Left ventricle myocardium inferior (tissue), 1 donor: ENCODE measurements at regions not wholly inside any gene's neighbourhood (a gene's known extent, or its start where the extent isn't known, plus 50 kb on each side); places are given as distances from the start of the nearest gene placed in this dataset.
"Not testable (repeated sequence)": the region's sequence is repeated elsewhere in the genome, so short reads cannot be mapped to it uniquely, and the experiment has no call there.

ENCODE experiments used
- DNase-seq: peaks from one replicate; pipeline ENCODE4 v3.0.0-alpha.2; 2020
- H3K27ac ChIP-seq: fragments of 200-600 bp; replicated peaks from 2 replicates; pipeline ENCODE4 v1.8.0; 2021
- H3K27me3 ChIP-seq: fragments of 200-600 bp; 2 replicates; pipeline ENCODE4 v1.8.0; 2021; ENCODE audit warnings: low read depth
- H3K36me3 ChIP-seq: fragments of 200-600 bp; 2 replicates; pipeline ENCODE4 v1.8.0; 2021
- H3K4me1 ChIP-seq: fragments of 200-600 bp; 2 replicates; pipeline ENCODE4 v1.8.0; 2021
- H3K4me3 ChIP-seq: fragments of 200-600 bp; 2 replicates; pipeline ENCODE4 v1.8.0; 2021; ENCODE audit warnings: mild to moderate bottlenecking, moderate library complexity
- H3K9me3 ChIP-seq: fragments of 200-600 bp; replicated peaks from 2 replicates; pipeline ENCODE4 v1.8.0; 2021
- intact Hi-C: fragments of 100-400 bp; cut with micrococcal nuclease; formaldehyde crosslinking; loops from one replicate; pipeline ENCODE4 v1.11.0; 2022
- TF ChIP-seq, protein P1 (sequence below): fragments of 200-600 bp; IDR thresholded peaks from 2 replicates; pipeline ENCODE4 v1.8.0; 2021; ENCODE audit warnings: antibody characterized with exemption, mild to moderate bottlenecking, borderline replicate concordance
- donor health status: DM: no; HTN: yes; CAD: no; lungs with severe emphysema.

DNA sequence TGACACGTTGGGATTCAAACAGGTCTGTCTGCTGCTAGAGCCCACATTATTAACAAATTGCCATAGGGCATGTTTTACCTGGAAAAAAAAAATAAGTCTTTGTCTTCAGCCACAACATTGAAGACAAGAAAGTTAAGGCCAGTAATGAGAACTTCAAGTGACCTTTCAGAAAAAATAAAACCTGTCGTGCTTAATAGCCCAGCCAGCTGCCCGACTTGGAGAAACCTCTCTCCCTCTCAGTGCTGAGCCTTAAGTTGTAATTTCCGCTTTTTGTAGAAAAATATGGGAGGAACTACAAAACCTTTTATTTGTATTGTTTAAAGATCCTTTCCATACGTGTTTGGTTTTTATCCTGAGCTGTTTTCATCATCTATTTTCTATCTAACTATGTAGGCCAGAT lies 454.3 kb upstream of the SLITRK6 start:
- H3K27me3 ChIP-seq, H3K27ac ChIP-seq, H3K4me3 ChIP-seq, H3K4me1 ChIP-seq, DNase-seq, H3K9me3 ChIP-seq, H3K36me3 ChIP-seq, intact Hi-C loops: not testable (repeated sequence)

DNA sequence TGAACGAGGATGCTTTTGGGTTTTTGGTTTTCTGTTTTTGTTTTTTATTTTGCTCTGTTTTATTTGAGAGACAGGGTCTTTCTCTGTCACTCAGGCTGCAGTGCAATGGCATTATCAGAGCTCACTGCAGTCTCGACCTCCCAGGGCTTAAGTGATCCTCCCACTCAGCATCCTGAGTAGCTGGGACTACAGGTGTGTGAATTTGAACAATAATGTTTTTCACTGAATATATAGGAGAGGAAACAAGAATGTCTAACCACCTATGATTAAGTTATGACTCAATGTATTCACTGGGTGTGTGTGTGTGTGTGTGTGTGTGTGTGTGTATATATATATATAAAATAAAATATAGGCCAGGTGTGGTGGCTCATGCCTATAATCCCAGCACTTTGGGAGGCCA lies 456.6 kb upstream of the SLITRK6 start:
- H3K4me1 ChIP-seq, H3K27ac ChIP-seq, H3K27me3 ChIP-seq, H3K4me3 ChIP-seq, H3K36me3 ChIP-seq, DNase-seq, H3K9me3 ChIP-seq, intact Hi-C loops: not testable (repeated sequence)

DNA sequence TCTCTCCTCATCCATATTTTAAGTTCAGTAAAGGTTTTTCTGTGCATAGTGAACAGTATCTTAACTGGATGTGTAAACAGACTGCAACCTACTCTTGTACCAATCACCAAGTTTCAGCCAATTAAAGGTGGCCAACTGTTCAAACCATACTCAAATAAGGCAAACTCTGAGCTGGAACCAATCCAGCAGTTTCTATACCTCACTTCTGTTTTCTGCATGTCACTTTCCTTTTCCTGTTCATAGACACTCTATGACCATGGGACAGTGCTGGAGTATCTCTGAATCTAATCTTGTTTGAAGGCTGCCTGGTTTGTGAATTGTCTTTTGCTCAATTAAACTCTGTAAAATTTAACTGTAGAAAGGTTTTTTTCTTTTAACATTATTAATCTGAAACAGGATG lies 470.3 kb upstream of the SLITRK6 start:
- Histone ChIP-seq H3K4me3 (no peak overlapping the region), H3K36me3 (no peaks in the 10 kb centered on the region), H3K4me1 (no peaks in the 10 kb centered on the region), H3K9me3 (peaks cover 1% of the 10 kb centered on the region), H3K27me3 (no peaks in the 10 kb centered on the region), H3K27ac (no peak overlapping the region)
- intact Hi-C loops = no loop called here
- DNase-seq = no peak
- TF ChIP-seq, protein P1, sequence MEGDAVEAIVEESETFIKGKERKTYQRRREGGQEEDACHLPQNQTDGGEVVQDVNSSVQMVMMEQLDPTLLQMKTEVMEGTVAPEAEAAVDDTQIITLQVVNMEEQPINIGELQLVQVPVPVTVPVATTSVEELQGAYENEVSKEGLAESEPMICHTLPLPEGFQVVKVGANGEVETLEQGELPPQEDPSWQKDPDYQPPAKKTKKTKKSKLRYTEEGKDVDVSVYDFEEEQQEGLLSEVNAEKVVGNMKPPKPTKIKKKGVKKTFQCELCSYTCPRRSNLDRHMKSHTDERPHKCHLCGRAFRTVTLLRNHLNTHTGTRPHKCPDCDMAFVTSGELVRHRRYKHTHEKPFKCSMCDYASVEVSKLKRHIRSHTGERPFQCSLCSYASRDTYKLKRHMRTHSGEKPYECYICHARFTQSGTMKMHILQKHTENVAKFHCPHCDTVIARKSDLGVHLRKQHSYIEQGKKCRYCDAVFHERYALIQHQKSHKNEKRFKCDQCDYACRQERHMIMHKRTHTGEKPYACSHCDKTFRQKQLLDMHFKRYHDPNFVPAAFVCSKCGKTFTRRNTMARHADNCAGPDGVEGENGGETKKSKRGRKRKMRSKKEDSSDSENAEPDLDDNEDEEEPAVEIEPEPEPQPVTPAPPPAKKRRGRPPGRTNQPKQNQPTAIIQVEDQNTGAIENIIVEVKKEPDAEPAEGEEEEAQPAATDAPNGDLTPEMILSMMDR = no peak

DNA sequence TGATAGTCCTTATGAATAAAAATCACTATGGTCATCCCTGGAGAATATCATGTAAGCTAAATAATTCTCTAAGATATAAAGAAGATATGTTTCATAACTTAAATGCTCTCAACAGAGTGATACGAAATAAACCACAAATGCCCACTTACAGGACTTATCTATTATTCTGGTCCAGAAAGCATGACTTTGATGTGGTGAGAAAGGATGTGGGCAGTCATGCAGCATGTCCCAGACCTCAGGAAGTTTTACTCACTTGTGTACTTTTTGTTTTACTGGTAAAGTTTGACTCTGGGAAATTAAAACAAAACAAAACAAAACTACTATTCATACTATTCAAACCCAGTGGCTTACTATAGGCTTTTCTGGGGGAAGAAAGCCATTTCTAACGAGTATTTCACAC lies 483.2 kb upstream of the SLITRK6 start:
- Histone ChIP-seq H3K4me3 (no peak overlapping the region), H3K27me3 (no peaks in the 10 kb centered on the region), H3K4me1 (no peaks in the 10 kb centered on the region), H3K9me3 (no peaks in the 10 kb centered on the region), H3K27ac (no peak overlapping the region), H3K36me3 (no peaks in the 10 kb centered on the region)
- no peak for DNase-seq
- TF ChIP-seq, protein P1 = no peak
- intact Hi-C loops = no loop called here

DNA sequence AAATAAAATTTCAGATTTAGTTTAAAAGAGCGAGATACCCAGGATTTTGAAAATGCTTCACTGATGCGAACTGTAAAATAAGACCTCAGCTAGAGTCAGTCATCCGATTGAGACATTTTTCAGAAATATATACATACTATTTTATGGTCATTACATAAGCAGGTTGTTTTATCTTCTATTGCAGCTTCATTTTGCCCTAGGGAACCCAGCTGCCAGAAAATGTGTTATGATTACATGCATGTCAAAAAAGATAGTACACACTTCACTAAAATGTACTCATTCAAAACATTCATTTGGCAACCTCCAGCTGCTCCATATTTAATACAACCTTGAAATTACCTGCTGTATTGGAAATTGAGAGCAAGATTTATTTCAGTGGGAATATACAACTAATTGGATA lies 483.8 kb upstream of the SLITRK6 start:
- TF ChIP-seq, protein P1 = no peak
- no peaks in the 10 kb centered on the region for H3K36me3 ChIP-seq
- H3K4me1 ChIP-seq = no peaks in the 10 kb centered on the region
- no peak overlapping the region for H3K27ac ChIP-seq
- intact Hi-C loops = no loop called here
- no peak overlapping the region for H3K4me3 ChIP-seq
- no peaks in the 10 kb centered on the region for H3K27me3 ChIP-seq
- DNase-seq = no peak
- H3K9me3 ChIP-seq = no peaks in the 10 kb centered on the region

DNA sequence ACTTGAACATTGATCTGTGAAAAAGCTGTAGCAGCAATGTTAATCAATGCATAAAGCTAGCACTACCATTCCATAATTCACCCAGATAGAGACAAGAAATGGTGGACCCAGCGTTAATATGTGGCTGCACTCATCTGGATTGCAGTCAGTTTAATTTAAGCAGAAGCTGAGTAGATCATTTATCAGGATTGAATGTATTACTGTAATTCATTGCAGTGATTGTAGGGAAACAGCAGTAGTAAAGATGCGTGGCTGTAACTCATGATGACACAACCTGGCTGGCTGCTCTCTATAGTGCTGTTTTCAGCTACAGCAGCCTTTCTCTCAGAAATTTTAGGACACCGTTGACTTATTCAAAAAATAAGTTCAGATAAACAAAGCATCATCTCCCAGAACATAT lies 499.5 kb upstream of the SLITRK6 start:
- Histone ChIP-seq H3K27me3 (no peaks in the 10 kb centered on the region), H3K4me1 (no peaks in the 10 kb centered on the region), H3K27ac (no peak overlapping the region), H3K36me3 (no peaks in the 10 kb centered on the region), H3K4me3 (no peak overlapping the region), H3K9me3 (no peaks in the 10 kb centered on the region)
- TF ChIP-seq, protein P1 = no peak
- no peak for DNase-seq
- intact Hi-C loops = no loop called here

DNA sequence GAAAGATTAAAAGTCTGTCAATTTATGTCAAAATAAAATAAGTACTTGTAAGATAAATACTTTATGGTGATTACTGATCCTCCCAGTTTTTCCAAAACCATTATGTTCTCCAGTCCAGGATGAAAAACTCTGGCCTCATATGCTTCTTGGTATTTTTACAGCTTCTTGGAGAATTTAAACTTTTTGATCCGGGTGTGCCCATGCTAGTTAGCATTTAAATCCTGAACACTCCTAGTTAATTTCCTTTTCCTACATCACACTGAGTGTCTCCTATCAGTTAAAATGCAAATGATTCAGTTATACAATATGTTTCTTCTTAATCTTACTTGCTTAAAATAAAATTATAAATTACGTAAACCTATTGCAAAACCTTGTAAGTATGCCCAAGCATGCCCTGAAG lies 499.9 kb upstream of the SLITRK6 start:
- no peaks in the 10 kb centered on the region for H3K9me3 ChIP-seq
- H3K27me3 ChIP-seq = no peaks in the 10 kb centered on the region
- TF ChIP-seq, protein P1 = no peak
- intact Hi-C loops = no loop called here
- H3K27ac ChIP-seq = no peak overlapping the region
- DNase-seq = no peak
- H3K36me3 ChIP-seq = no peaks in the 10 kb centered on the region
- no peaks in the 10 kb centered on the region for H3K4me1 ChIP-seq
- no peak overlapping the region for H3K4me3 ChIP-seq
